Esophagus squamous epithelium (tissue), 4 donors: ENCODE measurements at regions not wholly inside any gene's neighbourhood (a gene's known extent, or its start where the extent isn't known, plus 50 kb on each side); places are given as distances from the start of the nearest gene placed in this dataset.

Experiments used
- CTCF ChIP-seq, 6 experiments: fragments of 450-650 bp in 4 of 6; fragments of 200-600 bp in 2 of 6; sonication (generic) in 2 of 6; IDR thresholded peaks; one replicate each; pipeline ENCODE4 v1.5.1; 2016 to 2019; ENCODE audit warnings: antibody characterized with exemption in 6 of 6, mild to moderate bottlenecking in 4 of 6, moderate library complexity in 4 of 6
- POLR2A ChIP-seq, 4 donors: fragments of 450-650 bp; IDR thresholded peaks; one replicate each; pipeline ENCODE4 v1.6.1; 2017; ENCODE audit warnings: antibody characterized with exemption in 4 of 4, mild to moderate bottlenecking in 4 of 4, moderate library complexity in 3 of 4

- no peak for TF ChIP-seq CTCF (IDR thresholded peaks at IDR 0.05)
- TF ChIP-seq POLR2A (IDR thresholded peaks at IDR 0.05), result no peak
Observed at GRCh38 chr13:81375709-81376108, 1034.8 kb upstream of the SPRY2 start.
